Left lung (tissue), 4 donors: ENCODE measurements at regions not wholly inside any gene's neighbourhood (a gene's known extent, or its start where the extent isn't known, plus 50 kb on each side); places are given as distances from the start of the nearest gene placed in this dataset.
"Not testable (repeated sequence)": the region's sequence is repeated elsewhere in the genome, so short reads cannot be mapped to it uniquely, and the experiment has no call there.

Experiments
- ATAC-seq: fragments of 200-7000 bp; cut with Tn5 transposase; one replicate; pipeline ENCODE4 v1.9.1; 2020; ENCODE audit warnings: moderate library complexity
- DNase-seq, 4 donors: peaks; one replicate each; pipeline ENCODE4 v3.0.0-alpha.2; 2013 to 2020
- H3K27ac ChIP-seq, 2 donors: fragments of 200-600 bp; sonication (generic) in 1 of 2; one replicate each; pipeline versions ENCODE4 v1.5.0 to v1.8.0; 2020 to 2021
- H3K27me3 ChIP-seq, 2 donors: fragments of 200-600 bp; sonication (generic) in 1 of 2; one replicate each; pipeline versions ENCODE4 v1.5.0 to v1.8.0; 2020 to 2021
- H3K36me3 ChIP-seq, 2 donors: fragments of 200-600 bp; sonication (generic) in 1 of 2; one replicate each; pipeline versions ENCODE4 v1.5.0 to v1.8.0; 2020 to 2021
- H3K4me1 ChIP-seq, 2 donors: fragments of 200-600 bp; one replicate each; pipeline ENCODE4 v1.8.0; 2021
- H3K4me3 ChIP-seq, 2 donors: fragments of 200-600 bp; sonication (generic) in 1 of 2; one replicate each; pipeline versions ENCODE4 v1.5.0 to v1.8.0; 2020 to 2021; ENCODE audit warnings: mild to moderate bottlenecking in 1 of 2
- H3K9me3 ChIP-seq, 2 donors: fragments of 200-600 bp; sonication (generic) in 1 of 2; one replicate each; pipeline versions ENCODE4 v1.5.0 to v1.8.0; 2020 to 2021
- intact Hi-C, 2 donors: fragments of 100-400 bp; cut with DNase I; formaldehyde crosslinking; loops; one replicate each; pipeline versions ENCODE4 v1.11.2 to v1.14.2; 2022
- TF ChIP-seq, protein P1 (sequence below), 2 donors: fragments of 200-600 bp; sonication (generic) in 1 of 2; IDR thresholded peaks; one replicate each; pipeline versions ENCODE4 v1.5.0 to v1.8.0; 2021; ENCODE audit warnings: antibody characterized with exemption in 2 of 2
- donor health status: DM: no; HTN: yes; CAD: no.
- donor health status: DM: no; HTN: no; CAD: no.

GRCh38 chr12:97984974-97985580, 522.5 kb downstream of the RMST start:
- H3K27me3 ChIP-seq = no peaks in the 10 kb centered on the region
- intact Hi-C loops = no loop called here
- H3K4me1 ChIP-seq = no peaks in the 10 kb centered on the region
- TF ChIP-seq, protein P1, sequence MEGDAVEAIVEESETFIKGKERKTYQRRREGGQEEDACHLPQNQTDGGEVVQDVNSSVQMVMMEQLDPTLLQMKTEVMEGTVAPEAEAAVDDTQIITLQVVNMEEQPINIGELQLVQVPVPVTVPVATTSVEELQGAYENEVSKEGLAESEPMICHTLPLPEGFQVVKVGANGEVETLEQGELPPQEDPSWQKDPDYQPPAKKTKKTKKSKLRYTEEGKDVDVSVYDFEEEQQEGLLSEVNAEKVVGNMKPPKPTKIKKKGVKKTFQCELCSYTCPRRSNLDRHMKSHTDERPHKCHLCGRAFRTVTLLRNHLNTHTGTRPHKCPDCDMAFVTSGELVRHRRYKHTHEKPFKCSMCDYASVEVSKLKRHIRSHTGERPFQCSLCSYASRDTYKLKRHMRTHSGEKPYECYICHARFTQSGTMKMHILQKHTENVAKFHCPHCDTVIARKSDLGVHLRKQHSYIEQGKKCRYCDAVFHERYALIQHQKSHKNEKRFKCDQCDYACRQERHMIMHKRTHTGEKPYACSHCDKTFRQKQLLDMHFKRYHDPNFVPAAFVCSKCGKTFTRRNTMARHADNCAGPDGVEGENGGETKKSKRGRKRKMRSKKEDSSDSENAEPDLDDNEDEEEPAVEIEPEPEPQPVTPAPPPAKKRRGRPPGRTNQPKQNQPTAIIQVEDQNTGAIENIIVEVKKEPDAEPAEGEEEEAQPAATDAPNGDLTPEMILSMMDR (IDR thresholded peaks at IDR 0.05) = no peak
- peaks cover 0 to 4% of the 10 kb centered on the region in 2 donors for H3K9me3 ChIP-seq
- no peak overlapping the region for H3K27ac ChIP-seq
- H3K36me3 ChIP-seq = no peaks in the 10 kb centered on the region
- no peak overlapping the region for H3K4me3 ChIP-seq
- DNase-seq = no peak
- no peak for ATAC-seq

GRCh38 chr12:97985834-97986233, 523.2 kb downstream of the RMST start:
- H3K4me1 ChIP-seq = no peaks in the 10 kb centered on the region
- H3K36me3 ChIP-seq = no peaks in the 10 kb centered on the region
- H3K4me3 ChIP-seq = no peak overlapping the region
- no peak overlapping the region for H3K27ac ChIP-seq
- TF ChIP-seq, protein P1 (IDR thresholded peaks at IDR 0.05) = no peak
- DNase-seq (no peak), ATAC-seq (no peak)
- intact Hi-C loops = no loop called here
- peaks cover 0 to 6% of the 10 kb centered on the region in 2 donors for H3K9me3 ChIP-seq
- H3K27me3 ChIP-seq = no peaks in the 10 kb centered on the region

DNA sequence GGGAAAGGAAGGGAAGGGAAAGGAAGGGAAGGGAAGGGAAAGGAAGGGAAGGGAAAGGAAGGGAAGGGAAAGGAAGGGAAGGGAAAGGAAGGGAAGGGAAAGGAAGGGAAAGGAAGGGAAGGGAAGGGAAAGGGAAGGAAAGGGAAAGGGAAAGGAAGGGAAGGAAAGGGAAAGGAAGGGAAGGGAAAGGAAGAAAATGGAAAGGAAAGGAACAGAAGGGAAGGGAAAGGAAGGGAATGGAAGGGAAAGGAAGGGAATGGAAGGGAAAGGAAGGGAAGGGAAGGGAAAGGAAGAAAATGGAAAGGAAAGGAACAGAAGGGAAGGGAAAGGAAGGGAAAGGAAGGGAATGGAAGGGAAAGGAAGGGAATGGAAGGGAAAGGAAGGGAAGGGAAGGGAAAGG, 526.0 kb downstream of the RMST start:
- DNase-seq, H3K4me1 ChIP-seq, H3K27me3 ChIP-seq, H3K36me3 ChIP-seq, H3K4me3 ChIP-seq, intact Hi-C loops, ATAC-seq, H3K27ac ChIP-seq: not testable (repeated sequence)
- H3K9me3 ChIP-seq = peaks cover 0 to 17% of the 10 kb centered on the region in 2 donors

GRCh38 chr12:97989366-97989940, 525.9 kb upstream of the TMPO start:
- no peaks in the 10 kb centered on the region for H3K4me1 ChIP-seq
- no peaks in the 10 kb centered on the region for H3K27me3 ChIP-seq
- peaks cover 0 to 17% of the 10 kb centered on the region in 2 donors for H3K9me3 ChIP-seq
- no peak overlapping the region for H3K27ac ChIP-seq
- no peaks in the 10 kb centered on the region for H3K36me3 ChIP-seq
- DNase-seq (no peak), ATAC-seq (no peak)
- TF ChIP-seq, protein P1 (IDR thresholded peaks at IDR 0.05) = no peak
- intact Hi-C loops = no loop called here
- H3K4me3 ChIP-seq = no peak overlapping the region

DNA sequence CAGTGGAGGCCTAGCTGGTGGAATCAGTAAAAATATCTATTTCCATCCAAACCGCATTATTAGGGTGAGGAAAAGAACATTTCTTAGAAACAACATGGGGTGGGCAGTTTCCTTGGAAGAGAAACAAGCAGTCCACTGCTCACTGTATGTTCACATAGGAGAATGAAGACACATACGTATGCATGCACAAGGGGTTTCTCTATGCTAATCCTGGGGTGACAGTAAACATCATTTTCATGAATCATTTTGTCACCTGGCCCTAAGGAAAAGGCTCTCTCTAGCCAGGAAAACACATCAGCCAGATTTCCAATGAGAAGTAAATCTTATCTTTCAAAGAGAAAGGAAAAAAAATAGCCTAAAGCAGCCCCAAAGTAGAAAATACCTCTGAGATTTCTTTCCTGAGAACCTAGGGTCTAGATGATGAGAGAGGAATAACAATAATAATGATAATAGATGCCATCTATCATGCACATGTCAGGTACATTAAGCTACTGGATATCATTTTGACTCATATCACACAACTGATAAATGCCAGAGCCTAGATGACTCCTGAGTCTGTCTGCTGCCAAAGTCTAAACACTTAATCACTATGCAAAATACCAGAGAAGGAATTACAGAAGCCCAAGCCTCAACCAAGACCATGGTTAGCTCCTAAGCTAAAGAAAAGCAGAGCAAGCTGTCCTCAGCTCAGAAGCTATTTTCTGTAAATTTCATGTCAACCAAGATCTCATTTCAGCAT, 520.5 kb upstream of the TMPO start:
- no peak overlapping the region for H3K4me3 ChIP-seq
- peaks cover 0 to 17% of the 10 kb centered on the region in 2 donors for H3K9me3 ChIP-seq
- intact Hi-C loops = no loop called here
- no peak for DNase-seq
- no peaks in the 10 kb centered on the region for H3K4me1 ChIP-seq
- H3K36me3 ChIP-seq = no peaks in the 10 kb centered on the region
- TF ChIP-seq, protein P1 (IDR thresholded peaks at IDR 0.05) = no peak
- ATAC-seq = no peak
- no peaks in the 10 kb centered on the region for H3K27me3 ChIP-seq
- no peak overlapping the region for H3K27ac ChIP-seq
